MM.1S (cell line): ENCODE measurements at regions not wholly inside any gene's neighbourhood (a gene's known extent, or its start where the extent isn't known, plus 50 kb on each side); places are given as distances from the start of the nearest gene placed in this dataset.

Experiments used
- EZH2 ChIP-seq: fragments of 300-600 bp; sonication (generic); optimal IDR thresholded peaks from 2 replicates; pipeline ENCODE3; 2017; ENCODE audit warnings: low read depth, mild to moderate bottlenecking, antibody characterized with exemption, low read length, mixed read lengths
- EZH2phosphoT487 ChIP-seq: fragments of 300-600 bp; sonication (generic); IDR thresholded peaks from 2 replicates; pipeline ENCODE4 v1.6.1; 2018; ENCODE audit warnings: antibody characterized with exemption, low read length
- TF ChIP-seq, protein P1 (sequence below): fragments of 300-600 bp; sonication (generic); IDR thresholded peaks from 2 replicates; pipeline ENCODE4 v1.5.1; 2016; ENCODE audit warnings: antibody characterized with exemption, low read length, mixed read lengths

DNA sequence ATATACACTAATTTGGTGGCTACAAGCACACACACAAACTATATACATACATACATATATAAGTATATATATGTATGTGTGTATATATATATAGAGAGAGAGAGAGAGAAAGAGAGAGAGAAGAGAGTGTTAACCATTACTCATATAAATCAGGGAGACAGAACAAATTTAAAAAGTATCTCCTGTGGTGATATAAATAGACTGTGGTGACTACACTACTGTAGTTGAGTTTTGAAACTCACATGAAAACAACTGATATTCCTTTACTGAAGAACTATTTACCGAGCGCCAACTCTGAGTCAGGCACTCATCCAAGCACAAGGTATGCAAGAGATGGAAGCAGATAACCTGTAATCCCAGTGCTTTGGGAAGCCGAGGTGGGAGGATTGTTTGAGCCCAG lies 67.3 kb upstream of the ANO6 start:
- TF ChIP-seq, protein P1, sequence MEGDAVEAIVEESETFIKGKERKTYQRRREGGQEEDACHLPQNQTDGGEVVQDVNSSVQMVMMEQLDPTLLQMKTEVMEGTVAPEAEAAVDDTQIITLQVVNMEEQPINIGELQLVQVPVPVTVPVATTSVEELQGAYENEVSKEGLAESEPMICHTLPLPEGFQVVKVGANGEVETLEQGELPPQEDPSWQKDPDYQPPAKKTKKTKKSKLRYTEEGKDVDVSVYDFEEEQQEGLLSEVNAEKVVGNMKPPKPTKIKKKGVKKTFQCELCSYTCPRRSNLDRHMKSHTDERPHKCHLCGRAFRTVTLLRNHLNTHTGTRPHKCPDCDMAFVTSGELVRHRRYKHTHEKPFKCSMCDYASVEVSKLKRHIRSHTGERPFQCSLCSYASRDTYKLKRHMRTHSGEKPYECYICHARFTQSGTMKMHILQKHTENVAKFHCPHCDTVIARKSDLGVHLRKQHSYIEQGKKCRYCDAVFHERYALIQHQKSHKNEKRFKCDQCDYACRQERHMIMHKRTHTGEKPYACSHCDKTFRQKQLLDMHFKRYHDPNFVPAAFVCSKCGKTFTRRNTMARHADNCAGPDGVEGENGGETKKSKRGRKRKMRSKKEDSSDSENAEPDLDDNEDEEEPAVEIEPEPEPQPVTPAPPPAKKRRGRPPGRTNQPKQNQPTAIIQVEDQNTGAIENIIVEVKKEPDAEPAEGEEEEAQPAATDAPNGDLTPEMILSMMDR: no peak
- TF ChIP-seq EZH2phosphoT487 (no peak), EZH2 (no peak)
